Hepatocyte (in vitro differentiated cells): ENCODE measurements at regions not wholly inside any gene's neighbourhood (a gene's known extent, or its start where the extent isn't known, plus 50 kb on each side); places are given as distances from the start of the nearest gene placed in this dataset.

ENCODE experiments used
- DNase-seq: peaks from one replicate; pipeline ENCODE4 v3.0.0-alpha.2; 2016; ENCODE audit warnings: low spot score
- H2AFZ ChIP-seq: fragments of 200-600 bp; sonication (generic); 2 replicates; pipeline ENCODE4 v1.6.0; 2016; ENCODE audit warnings: antibody characterized with exemption, mild to moderate bottlenecking
- H3K27ac ChIP-seq: fragments of 200-600 bp; sonication (generic); 2 replicates; pipeline ENCODE4 v1.5.1; 2016; ENCODE audit warnings: mild to moderate bottlenecking
- H3K27me3 ChIP-seq: fragments of 200-600 bp; sonication (generic); 2 replicates; pipeline ENCODE4 v1.6.1; 2016
- H3K36me3 ChIP-seq: fragments of 200-600 bp; sonication (generic); replicated peaks from 2 replicates; pipeline ENCODE4 v1.5.1; 2016; ENCODE audit warnings: low read depth; ENCODE audit not compliant: insufficient read depth
- H3K4me1 ChIP-seq: fragments of 200-600 bp; sonication (generic); 2 replicates; pipeline ENCODE4 v1.5.1; 2016; ENCODE audit warnings: mild to moderate bottlenecking, moderate library complexity; ENCODE audit not compliant: insufficient read depth
- H3K4me2 ChIP-seq: fragments of 200-600 bp; sonication (generic); 2 replicates; pipeline ENCODE4 v1.6.0; 2016
- H3K4me3 ChIP-seq: fragments of 200-600 bp; sonication (generic); 2 replicates; pipeline ENCODE4 v1.5.1; 2016; ENCODE audit warnings: mild to moderate bottlenecking
- H3K79me2 ChIP-seq: fragments of 200-600 bp; sonication (generic); 2 replicates; pipeline ENCODE4 v1.6.0; 2017; ENCODE audit warnings: mild to moderate bottlenecking
- H3K9me2 ChIP-seq: fragments of 200-600 bp; sonication (generic); replicated peaks from 2 replicates; pipeline ENCODE4 v1.6.0; 2017; ENCODE audit warnings: mild to moderate bottlenecking; ENCODE audit not compliant: insufficient read depth
- H3K9me3 ChIP-seq: fragments of 200-600 bp; sonication (generic); 2 replicates; pipeline ENCODE4 v1.5.1; 2016; ENCODE audit warnings: low read depth, mild to moderate bottlenecking
- H4K20me1 ChIP-seq: fragments of 200-600 bp; sonication (generic); 2 replicates; pipeline ENCODE4 v1.6.0; 2016; ENCODE audit warnings: mild to moderate bottlenecking; ENCODE audit not compliant: insufficient read depth, poor library complexity, severe bottlenecking
- EZH2 ChIP-seq: fragments of 200-600 bp; sonication (generic); IDR thresholded peaks from 2 replicates; pipeline ENCODE4 v1.6.1; 2016; ENCODE audit warnings: antibody characterized with exemption, mild to moderate bottlenecking, borderline replicate concordance
- EZH2phosphoT487 ChIP-seq: fragments of 200-600 bp; sonication (generic); IDR thresholded peaks from one replicate; pipeline ENCODE4 v1.6.1; 2018; ENCODE audit warnings: antibody characterized with exemption, mild to moderate bottlenecking, low read depth, moderate library complexity; ENCODE audit not compliant: unreplicated experiment, severe bottlenecking
- WGBS: methylation state at CpG from one replicate; pipeline ENCODE4 v1.1.6; 2016; ENCODE audit warnings: low lambda C conversion rate; ENCODE audit errors: missing lambda C conversion rate; 5-methylcytosine and 5-hydroxymethylcytosine counted together
- TF ChIP-seq, protein P1 (sequence below): fragments of 200-600 bp; sonication (generic); IDR thresholded peaks from 2 replicates; pipeline ENCODE4 v1.5.1; 2016; ENCODE audit warnings: antibody characterized with exemption, mild to moderate bottlenecking; ENCODE audit not compliant: poor library complexity

DNA sequence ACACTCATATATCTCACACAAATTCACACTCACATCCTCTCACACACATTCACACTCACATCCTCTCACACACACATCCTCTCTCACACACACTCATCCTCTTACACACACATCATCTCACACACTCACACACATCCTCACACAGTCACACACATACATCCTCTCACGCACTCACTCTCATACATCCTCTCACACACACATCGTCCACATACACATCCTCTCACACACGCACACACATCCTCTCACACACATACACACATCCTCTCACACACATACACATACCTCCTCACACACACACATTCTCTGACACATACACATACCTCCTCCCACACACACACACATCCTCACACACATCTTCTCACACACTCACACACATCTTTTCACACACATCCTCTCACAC lies 129.1 kb upstream of the SLC30A5 start:
- no peaks in the 10 kb centered on the region for H3K27me3 ChIP-seq
- peaks cover 7% of the 10 kb centered on the region for H3K4me1 ChIP-seq
- no peaks in the 10 kb centered on the region for H3K9me3 ChIP-seq
- H3K27ac ChIP-seq = no peak overlapping the region
- no peak overlapping the region for H3K4me2 ChIP-seq
- no peak for TF ChIP-seq EZH2phosphoT487
- no peak for TF ChIP-seq EZH2
- TF ChIP-seq, protein P1, sequence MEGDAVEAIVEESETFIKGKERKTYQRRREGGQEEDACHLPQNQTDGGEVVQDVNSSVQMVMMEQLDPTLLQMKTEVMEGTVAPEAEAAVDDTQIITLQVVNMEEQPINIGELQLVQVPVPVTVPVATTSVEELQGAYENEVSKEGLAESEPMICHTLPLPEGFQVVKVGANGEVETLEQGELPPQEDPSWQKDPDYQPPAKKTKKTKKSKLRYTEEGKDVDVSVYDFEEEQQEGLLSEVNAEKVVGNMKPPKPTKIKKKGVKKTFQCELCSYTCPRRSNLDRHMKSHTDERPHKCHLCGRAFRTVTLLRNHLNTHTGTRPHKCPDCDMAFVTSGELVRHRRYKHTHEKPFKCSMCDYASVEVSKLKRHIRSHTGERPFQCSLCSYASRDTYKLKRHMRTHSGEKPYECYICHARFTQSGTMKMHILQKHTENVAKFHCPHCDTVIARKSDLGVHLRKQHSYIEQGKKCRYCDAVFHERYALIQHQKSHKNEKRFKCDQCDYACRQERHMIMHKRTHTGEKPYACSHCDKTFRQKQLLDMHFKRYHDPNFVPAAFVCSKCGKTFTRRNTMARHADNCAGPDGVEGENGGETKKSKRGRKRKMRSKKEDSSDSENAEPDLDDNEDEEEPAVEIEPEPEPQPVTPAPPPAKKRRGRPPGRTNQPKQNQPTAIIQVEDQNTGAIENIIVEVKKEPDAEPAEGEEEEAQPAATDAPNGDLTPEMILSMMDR = no peak
- no peak overlapping the region for H3K4me3 ChIP-seq
- no peaks in the 10 kb centered on the region for H3K36me3 ChIP-seq
- no peaks in the 10 kb centered on the region for H3K9me2 ChIP-seq
- H4K20me1 ChIP-seq = no peaks in the 10 kb centered on the region
- no peak for DNase-seq
- no peaks in the 10 kb centered on the region for H3K79me2 ChIP-seq
- WGBS = 95% methylated on average over 3 of the region's 3 CpGs
- no peak overlapping the region for H2AFZ ChIP-seq

DNA sequence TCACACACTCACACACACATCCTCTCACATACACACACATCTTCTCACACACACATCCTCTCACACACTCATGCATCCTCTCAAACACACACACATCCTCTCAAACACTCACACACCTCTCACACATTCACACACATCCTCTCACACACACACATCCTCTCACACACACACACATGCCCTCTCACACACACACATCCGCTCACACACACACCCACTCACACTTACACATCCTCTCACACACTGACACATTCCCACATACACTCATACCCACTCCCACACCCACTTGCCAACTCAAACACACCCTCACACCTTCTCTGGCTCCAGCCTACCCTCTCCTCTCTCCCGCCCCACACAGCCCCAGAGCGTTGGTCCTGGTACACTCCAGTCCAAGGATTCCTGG lies 127.9 kb upstream of the SLC30A5 start:
- Histone ChIP-seq H3K79me2 (no peaks in the 10 kb centered on the region), H3K4me1 (peaks cover 7% of the 10 kb centered on the region), H3K36me3 (no peaks in the 10 kb centered on the region), H3K4me2 (no peak overlapping the region), H4K20me1 (no peaks in the 10 kb centered on the region), H3K27ac (no peak overlapping the region), H3K9me2 (no peaks in the 10 kb centered on the region), H3K4me3 (no peak overlapping the region), H2AFZ (no peak overlapping the region), H3K9me3 (no peaks in the 10 kb centered on the region), H3K27me3 (no peaks in the 10 kb centered on the region)
- no peak for DNase-seq
- no peak for TF ChIP-seq EZH2
- TF ChIP-seq, protein P1 = no peak
- TF ChIP-seq EZH2phosphoT487 = no peak
- 80% methylated on average over 3 of the region's 3 CpGs for WGBS

DNA sequence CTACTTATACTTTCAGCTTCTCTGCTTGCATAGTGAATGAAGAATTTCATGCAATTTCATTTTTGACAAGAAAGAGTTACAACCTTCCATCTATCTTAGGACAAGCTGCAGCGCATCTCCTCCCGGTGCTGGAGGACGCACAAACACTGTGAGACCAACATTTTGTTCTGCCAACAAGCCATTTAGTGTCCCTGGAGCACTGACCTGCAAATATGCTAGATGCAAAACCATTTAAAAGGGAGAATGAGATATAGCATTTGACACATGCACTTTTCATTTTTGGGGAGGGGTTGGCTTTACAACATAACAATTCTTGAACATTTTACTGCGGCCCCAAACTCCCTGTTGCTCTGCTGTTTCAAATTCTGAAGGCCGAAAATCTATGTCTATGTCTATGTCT lies 127.2 kb upstream of the SLC30A5 start:
- no peak overlapping the region for H3K4me2 ChIP-seq
- DNase-seq = no peak
- no peak overlapping the region for H3K27ac ChIP-seq
- no peak overlapping the region for H3K4me3 ChIP-seq
- TF ChIP-seq EZH2 (no peak), EZH2phosphoT487 (no peak)
- TF ChIP-seq, protein P1 = no peak
- peaks cover 7% of the 10 kb centered on the region for H3K4me1 ChIP-seq
- H2AFZ ChIP-seq = no peak overlapping the region
- H3K9me2 ChIP-seq = no peaks in the 10 kb centered on the region
- WGBS = 93% methylated on average over 5 of the region's 5 CpGs
- no peaks in the 10 kb centered on the region for H3K9me3 ChIP-seq
- H3K79me2 ChIP-seq = no peaks in the 10 kb centered on the region
- no peaks in the 10 kb centered on the region for H3K36me3 ChIP-seq
- H4K20me1 ChIP-seq = no peaks in the 10 kb centered on the region
- H3K27me3 ChIP-seq = no peaks in the 10 kb centered on the region

DNA sequence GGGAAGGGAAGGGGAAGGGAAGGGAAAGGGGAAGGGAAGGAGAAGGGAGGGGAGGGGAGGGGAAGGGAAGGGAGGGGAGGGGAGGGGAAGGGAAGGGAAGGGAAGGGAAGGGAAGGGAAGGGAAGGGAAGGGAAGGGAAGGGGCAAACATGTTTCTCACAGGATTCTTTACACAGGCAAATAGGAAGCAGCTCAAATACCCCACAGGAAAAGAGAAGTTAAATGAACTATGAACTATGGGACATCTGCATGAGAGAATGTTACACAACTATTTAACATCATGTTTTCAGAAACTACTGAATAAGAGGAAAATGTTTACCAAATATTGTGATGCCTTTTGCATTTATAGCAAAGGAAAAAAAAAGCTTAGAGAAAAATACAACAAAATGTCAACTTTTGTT lies 125.4 kb upstream of the SLC30A5 start:
- Histone ChIP-seq H2AFZ (no peak overlapping the region), H3K4me2 (no peak overlapping the region)
- TF ChIP-seq EZH2phosphoT487 = no peak
- TF ChIP-seq EZH2 = no peak
- TF ChIP-seq, protein P1 = no peak

More for the DNA sequence above, 125.4 kb upstream of the SLC30A5 start:
- Histone ChIP-seq H3K36me3 (no peaks in the 10 kb centered on the region), H3K4me3 (no peak overlapping the region), H3K27ac (no peak overlapping the region), H3K9me3 (no peaks in the 10 kb centered on the region), H3K9me2 (no peaks in the 10 kb centered on the region), H3K27me3 (no peaks in the 10 kb centered on the region), H3K79me2 (no peaks in the 10 kb centered on the region), H3K4me1 (no peaks in the 10 kb centered on the region), H4K20me1 (no peaks in the 10 kb centered on the region)
- DNase-seq = no peak
